ENCODE measurements at regions not wholly inside any gene's neighbourhood (a gene's known extent, or its start where the extent isn't known, plus 50 kb on each side); places are given as distances from the start of the nearest gene placed in this dataset.

GRCh38 chr1:244197851-244198375, 146.8 kb downstream of the ZBTB18 start:
- no peak for DNase-seq

- DNase-seq, result no peak
Measured at GRCh38 chr1:244199902-244200301, 148.8 kb downstream of the ZBTB18 start.

- no peak for DNase-seq
Measured at GRCh38 chr1:244200596-244200995, 149.5 kb downstream of the ZBTB18 start.

DNA sequence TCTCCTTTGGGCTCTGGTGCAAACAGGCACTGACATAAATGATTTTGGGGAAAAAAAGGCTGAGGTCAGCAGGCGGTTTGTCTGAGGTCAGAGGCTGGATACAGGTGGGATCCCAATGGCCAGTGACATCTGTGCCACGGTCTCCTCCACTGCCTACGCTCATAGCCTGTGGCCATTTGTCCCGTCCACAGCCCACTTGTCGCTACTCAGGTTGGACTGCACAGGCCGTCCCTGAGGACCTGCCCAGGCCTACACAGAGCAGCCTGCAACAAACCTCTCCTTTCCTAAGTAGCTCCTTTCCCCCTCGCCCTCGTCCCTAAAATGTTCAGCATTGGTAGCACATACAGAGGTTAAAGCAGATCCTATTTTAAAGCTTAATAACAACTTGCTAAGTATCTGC, 150.7 kb downstream of the ZBTB18 start:
- no peak for DNase-seq

- no peak for DNase-seq
Measured at GRCh38 chr1:244204004-244204403, 152.9 kb downstream of the ZBTB18 start.

- no peak for DNase-seq
Measured at GRCh38 chr1:244205171-244205570, 154.1 kb downstream of the ZBTB18 start.

- DNase-seq, result no peak
Measured at GRCh38 chr1:244205906-244206305, 154.8 kb downstream of the ZBTB18 start.

- DNase-seq, result no peak
Measured at GRCh38 chr1:244207042-244207934, 156.2 kb downstream of the ZBTB18 start.

DNA sequence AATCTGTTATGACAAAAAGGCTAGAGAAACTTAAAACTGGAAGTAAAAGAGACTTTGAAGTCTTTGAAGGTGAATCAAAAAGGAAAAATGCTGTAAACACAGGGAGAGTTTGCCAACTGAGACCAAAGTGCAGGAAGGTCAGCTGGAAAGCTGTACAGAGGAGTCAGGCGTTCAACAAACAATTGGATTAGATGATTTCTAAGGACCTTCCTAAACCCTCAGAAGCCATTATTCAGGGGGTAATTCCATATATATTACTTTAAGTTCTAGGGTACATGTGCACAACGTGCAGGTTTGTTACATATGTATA, 156.8 kb downstream of the ZBTB18 start:
- DNase-seq, result no peak

DNA sequence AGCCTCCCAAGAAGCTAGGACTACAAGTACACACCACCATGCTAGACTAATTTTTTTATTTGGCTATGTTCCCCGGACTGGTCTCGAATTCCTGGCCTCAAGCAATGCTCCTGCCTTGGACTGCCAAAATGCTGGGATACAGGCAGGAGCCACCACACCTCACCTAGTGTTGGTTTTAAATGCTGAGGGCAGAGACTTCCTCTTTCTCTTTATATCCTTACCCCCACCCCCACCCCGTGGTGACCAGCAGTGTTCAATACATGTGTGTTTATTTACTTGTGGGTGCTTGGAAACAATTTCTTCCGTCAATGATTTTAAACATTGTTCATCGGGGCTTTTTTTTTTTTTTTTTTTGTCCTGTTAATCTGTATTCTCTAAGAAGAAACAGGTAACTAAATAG, 158.9 kb downstream of the ZBTB18 start:
- no peak for DNase-seq

- no peak for DNase-seq
Measured at GRCh38 chr1:244210884-244211558, 159.9 kb downstream of the ZBTB18 start.

DNA sequence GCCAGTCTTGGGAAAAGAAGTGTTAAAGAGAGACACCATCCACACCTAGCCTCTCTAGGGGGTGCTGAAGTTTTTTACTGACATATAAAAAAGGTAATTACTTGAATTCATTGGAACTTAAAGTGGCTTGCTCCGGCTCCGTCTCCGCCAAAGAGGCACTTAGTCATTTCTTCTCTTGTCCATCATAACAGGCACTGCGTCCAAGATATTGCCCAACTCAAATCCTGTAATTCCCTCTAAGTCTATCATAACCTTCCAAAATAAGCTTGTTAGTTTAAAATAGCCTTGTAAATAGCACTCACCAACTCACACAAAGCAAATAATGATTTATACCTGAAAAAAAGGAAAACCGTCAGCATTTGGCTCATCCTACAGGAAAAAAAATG, 160.5 kb downstream of the ZBTB18 start:
- DNase-seq, result no peak

DNA sequence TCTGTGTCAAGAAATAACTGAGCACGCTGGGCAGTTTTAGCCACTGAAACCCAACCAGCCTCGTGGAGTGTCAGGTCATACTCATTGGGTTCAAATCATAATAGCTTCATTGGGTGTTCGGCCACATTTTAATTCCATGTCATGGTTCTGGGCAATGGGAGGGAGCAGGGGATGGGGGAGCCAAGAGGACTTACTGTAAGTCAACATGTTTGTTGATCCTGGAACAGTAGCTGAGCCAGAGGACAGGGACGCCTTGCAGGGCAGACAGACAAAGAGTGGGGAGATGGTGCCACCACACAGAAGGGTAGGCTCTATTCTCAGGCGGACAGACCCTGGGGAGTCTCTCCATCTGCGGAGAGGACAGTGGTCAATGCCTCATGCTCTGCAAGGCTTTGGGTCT, 161.1 kb downstream of the ZBTB18 start:
- DNase-seq, result no peak

DNA sequence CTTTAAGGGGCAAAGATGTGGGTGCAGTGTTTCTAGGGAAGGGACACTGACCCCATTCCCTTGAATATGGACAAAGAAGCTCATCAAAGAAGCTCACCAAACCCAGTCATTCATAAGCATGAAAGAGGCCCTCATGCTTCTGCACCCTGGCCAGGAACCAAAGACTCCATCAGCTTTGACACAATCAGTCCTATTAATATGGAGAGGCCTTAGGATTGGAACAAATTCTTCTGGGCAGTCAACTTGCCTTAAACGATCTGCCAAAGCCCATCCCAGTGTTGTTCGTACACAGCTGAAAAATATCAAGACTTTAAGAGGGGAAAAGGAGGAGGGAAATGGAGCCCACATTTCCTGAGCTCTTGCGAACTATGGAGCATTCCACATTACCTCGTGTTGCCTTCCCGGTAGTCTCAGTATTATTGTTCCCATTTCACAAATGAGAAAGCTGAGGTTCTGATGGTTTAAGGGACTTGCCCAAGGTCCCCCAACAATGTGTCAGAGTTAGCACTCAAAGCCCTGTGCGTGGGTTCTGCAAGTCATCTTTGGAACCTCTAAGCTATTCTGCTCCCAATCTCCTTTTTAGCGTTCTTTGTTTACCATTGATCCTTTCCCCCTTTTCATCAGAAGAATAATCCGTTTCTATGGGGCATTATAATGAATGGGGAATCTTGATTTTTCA, 161.9 kb downstream of the ZBTB18 start:
- DNase-seq, result no peak

DNA sequence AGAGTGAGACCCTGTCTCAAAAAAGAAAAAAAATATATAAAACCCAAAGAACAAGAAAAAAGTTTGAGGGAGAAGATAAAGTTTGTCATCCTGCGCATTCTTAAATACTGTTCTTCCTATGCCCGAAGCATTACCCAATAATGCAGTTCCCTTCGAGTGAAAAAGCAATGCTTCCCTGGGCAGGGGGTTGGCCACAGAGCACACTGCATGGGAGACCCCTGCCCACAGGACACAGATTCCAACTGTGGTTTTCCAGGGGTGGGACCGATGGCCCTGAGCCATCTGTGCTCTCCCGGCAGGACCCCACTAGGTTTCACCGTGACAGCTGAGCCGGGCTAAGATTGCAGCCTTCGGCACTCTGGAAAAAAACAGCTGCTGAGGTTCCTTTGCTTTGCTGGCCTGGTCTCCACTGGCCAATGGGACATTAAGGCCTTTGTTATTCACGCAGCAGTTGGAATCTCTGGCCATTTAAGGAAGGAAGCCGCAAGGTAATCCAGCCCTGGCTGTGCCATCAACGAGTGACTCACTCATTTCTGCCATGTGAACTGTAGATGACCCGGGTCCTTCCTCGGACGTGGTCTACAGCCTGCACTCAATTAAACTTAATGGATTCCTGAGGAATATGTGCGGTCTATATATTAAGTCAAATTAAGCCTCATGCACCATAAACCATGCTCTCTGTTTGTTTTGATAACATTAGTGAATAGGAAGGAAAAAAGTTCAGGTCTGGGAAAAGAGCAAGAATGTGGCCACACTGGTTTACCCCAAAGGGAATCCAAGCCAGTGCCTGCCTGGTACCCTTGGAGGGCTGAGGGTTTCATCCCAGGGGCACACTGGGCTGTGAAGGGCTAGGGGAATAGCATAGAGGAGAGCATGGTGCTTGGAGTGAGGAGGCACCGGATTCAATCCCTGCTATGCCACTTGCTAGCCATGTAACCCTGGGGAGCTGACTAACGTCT, 163.2 kb downstream of the ZBTB18 start:
- DNase-seq, result no peak

DNA sequence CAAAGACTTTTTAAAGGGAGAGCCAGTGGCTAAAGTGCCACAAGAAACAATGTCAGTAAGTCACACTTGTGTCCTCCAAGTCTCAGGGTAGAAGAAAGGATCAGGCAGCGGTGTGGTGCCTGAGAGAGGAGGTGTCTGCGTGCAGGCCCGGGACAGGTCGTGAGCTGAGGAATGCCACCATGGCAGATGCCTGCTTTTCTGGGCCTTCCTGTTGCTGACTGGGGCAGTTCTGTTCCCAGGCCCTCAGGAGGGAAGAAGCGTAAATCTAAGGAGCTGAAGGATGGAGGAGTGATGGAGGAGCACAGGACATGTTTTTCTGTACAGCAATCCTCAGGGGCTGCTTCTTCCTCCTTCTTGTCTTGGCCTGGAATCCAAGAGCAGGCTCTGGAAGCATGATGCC, 165.8 kb downstream of the ZBTB18 start:
- DNase-seq, result no peak

GRCh38 chr1:244217711-244218110, 166.6 kb downstream of the ZBTB18 start:
- no peak for DNase-seq

GRCh38 chr1:244218220-244218619, 167.1 kb downstream of the ZBTB18 start:
- DNase-seq, result no peak

GRCh38 chr1:244219149-244219548, 168.1 kb downstream of the ZBTB18 start:
- DNase-seq, result no peak

- no peak for DNase-seq
Measured at GRCh38 chr1:244219802-244220201, 168.7 kb downstream of the ZBTB18 start.

- DNase-seq, result no peak
Measured at GRCh38 chr1:244220410-244220809, 169.3 kb downstream of the ZBTB18 start.

GRCh38 chr1:244221991-244222390, 170.9 kb downstream of the ZBTB18 start:
- no peak for DNase-seq
